ENCODE measurements at regions not wholly inside any gene's neighbourhood (a gene's known extent, or its start where the extent isn't known, plus 50 kb on each side); places are given as distances from the start of the nearest gene placed in this dataset.

DNA sequence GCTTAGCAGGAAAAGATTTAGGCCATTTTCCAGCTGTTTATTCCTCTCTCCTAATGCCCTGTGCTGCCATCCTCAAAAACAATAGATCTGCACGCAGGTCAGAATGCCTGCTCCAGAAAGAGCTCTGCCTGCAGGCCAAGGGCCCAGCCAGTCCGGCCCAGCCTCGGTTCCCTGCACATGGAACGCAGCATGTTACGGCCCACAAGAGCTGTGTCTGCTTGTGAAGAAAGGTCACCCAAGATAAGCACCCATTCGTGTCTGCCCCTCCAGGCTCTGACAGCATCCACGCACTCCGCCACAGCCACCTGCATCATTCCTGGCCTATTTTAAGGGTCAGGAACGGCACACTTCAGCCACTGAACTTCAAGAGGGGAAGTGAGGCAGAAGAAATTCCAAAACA is 152.2 kb downstream of the SPATA19 start:
- no peaks in the 10 kb centered on the region for H3K4me1 ChIP-seq (ENCODE audit: control insufficient read depth, low read depth, low read length)
- no peaks in the 10 kb centered on the region for H3K36me3 ChIP-seq (ENCODE audit: control insufficient read depth, low read depth, low read length)
- H3K4me3 ChIP-seq (ENCODE audit: low read length) = no peak overlapping the region
- no peak overlapping the region for H3K9ac ChIP-seq (ENCODE audit: low read length)
- no peaks in the 10 kb centered on the region for H3K27me3 ChIP-seq (ENCODE audit: control insufficient read depth, insufficient read depth, low read length)
- no peaks in the 10 kb centered on the region for H3K9me3 ChIP-seq (ENCODE audit: control insufficient read depth, low read depth, low read length)
- no peak overlapping the region for H3K27ac ChIP-seq (ENCODE audit: low read length)

DNA sequence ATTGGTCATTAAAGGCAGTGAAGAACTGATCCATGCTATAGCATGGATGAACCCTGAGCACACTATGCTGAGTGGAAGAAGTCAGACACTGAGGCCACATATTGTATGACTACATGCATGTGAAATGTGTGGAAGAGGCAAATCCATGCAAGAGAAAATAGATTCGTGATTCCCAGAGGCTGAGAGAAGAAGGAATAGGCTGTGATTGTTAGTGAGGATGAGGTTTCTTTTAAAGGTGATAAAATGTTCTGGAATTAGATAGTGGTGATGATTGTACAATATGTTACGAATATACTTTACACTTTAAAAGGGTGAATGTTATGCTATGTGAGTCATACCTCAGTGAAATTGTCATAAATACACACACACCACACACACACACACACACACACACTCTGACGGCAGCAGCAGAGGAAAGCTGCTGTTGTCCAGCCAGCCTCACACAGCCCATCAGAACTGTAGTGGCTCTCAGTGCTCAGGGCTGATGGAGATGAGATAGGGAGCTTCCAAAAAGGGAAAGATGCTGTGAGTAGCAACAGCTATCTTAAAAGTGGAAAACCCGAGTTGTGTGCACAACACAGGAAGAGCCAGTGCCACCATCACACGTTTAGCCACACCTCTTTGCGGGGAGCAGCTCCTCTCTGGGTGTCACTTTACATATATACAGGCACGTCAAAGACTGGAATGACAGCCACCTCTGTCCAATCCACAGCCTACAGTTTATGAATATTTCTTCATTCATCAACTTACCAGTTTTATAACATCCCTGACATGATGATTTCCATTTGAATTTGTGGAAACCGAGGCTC is 153.0 kb downstream of the SPATA19 start:
- no peak overlapping the region for H3K27ac ChIP-seq (ENCODE audit: low read length)
- H3K4me1 ChIP-seq (ENCODE audit: control insufficient read depth, low read depth, low read length) = no peaks in the 10 kb centered on the region
- no peak overlapping the region for H3K4me3 ChIP-seq (ENCODE audit: low read length)
- no peak overlapping the region for H3K9ac ChIP-seq (ENCODE audit: low read length)
- H3K9me3 ChIP-seq (ENCODE audit: control insufficient read depth, low read depth, low read length) = no peaks in the 10 kb centered on the region
- H3K27me3 ChIP-seq (ENCODE audit: control insufficient read depth, insufficient read depth, low read length) = no peaks in the 10 kb centered on the region
- no peaks in the 10 kb centered on the region for H3K36me3 ChIP-seq (ENCODE audit: control insufficient read depth, low read depth, low read length)

DNA sequence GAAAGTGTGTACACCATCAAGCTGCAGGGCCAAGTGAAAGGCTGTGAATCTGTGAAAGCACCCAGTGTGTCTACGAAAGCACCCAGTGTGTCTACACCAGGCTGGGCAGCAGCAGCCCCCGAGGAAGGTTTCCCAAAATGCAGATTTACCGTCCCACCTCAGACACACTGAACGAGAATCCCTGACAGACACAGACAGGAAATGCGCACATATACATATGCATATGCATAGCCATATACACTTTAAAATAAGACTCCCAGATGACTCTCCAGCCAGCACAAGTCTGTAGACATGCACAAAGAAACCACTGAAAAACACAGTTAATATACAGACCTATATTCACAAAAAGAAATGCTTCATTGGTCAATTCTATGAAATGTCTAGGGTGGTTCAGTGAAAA is 155.5 kb upstream of the OPCML start:
- no peaks in the 10 kb centered on the region for H3K27me3 ChIP-seq (ENCODE audit: control insufficient read depth, insufficient read depth, low read length)
- no peak overlapping the region for H3K9ac ChIP-seq (ENCODE audit: low read length)
- no peak overlapping the region for H3K4me3 ChIP-seq (ENCODE audit: low read length)
- no peak overlapping the region for H3K27ac ChIP-seq (ENCODE audit: low read length)
- H3K4me1 ChIP-seq (ENCODE audit: control insufficient read depth, low read depth, low read length) = no peaks in the 10 kb centered on the region
- no peaks in the 10 kb centered on the region for H3K9me3 ChIP-seq (ENCODE audit: control insufficient read depth, low read depth, low read length)
- H3K36me3 ChIP-seq (ENCODE audit: control insufficient read depth, low read depth, low read length) = no peaks in the 10 kb centered on the region

DNA sequence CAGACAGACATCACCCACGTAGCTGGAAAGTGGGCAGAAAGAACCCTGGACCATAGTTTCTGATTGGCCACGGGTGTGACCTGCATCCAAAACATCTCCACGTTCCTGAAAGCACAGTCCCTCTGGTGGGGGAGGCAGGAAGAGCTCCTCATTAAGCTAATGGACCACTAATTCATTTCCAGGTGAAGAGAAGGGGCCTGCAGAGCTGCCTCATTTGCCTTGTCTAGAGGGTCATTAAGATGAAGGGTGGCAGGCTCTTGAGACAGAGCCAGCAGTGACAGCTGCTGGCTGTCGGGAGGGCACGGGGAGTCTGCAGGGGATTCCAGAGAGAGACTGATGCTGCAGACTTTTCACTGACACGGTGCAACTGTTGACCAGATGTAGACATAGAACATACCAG is 149.6 kb upstream of the OPCML start:
- H3K4me1 ChIP-seq (ENCODE audit: control insufficient read depth, low read depth, low read length) = peaks cover 3% of the 10 kb centered on the region
- no peaks in the 10 kb centered on the region for H3K27me3 ChIP-seq (ENCODE audit: control insufficient read depth, insufficient read depth, low read length)
- H3K27ac ChIP-seq (ENCODE audit: low read length) = no peak overlapping the region
- H3K9me3 ChIP-seq (ENCODE audit: control insufficient read depth, low read depth, low read length) = no peaks in the 10 kb centered on the region
- H3K9ac ChIP-seq (ENCODE audit: low read length) = no peak overlapping the region
- H3K36me3 ChIP-seq (ENCODE audit: control insufficient read depth, low read depth, low read length) = no peaks in the 10 kb centered on the region
- H3K4me3 ChIP-seq (ENCODE audit: low read length) = no peak overlapping the region

DNA sequence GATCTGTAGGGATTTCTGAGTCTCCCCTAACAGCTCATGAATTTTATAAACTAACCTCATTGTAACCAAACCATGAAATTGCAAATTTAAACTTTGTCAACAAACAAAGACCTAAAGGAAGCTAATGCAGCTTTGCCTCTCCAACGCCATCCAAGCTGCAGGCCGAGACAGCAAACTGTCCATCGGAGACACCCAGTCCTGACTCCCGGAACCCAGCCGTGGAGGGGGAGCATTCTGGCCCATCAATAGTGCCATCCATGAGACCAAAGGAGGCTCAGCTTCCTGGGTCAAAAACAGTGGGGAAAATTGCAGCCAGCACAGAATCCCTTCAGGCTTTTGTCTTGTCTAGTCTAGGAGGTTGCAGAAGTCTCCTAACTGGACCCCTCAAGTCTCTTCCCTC is 147.6 kb upstream of the OPCML start:
- Histone ChIP-seq H3K27ac (ENCODE audit: low read length) (no peak overlapping the region), H3K9me3 (ENCODE audit: control insufficient read depth, low read depth, low read length) (no peaks in the 10 kb centered on the region), H3K9ac (ENCODE audit: low read length) (no peak overlapping the region), H3K4me1 (ENCODE audit: control insufficient read depth, low read depth, low read length) (peaks cover 3% of the 10 kb centered on the region), H3K27me3 (ENCODE audit: control insufficient read depth, insufficient read depth, low read length) (no peaks in the 10 kb centered on the region), H3K4me3 (ENCODE audit: low read length) (no peak overlapping the region), H3K36me3 (ENCODE audit: control insufficient read depth, low read depth, low read length) (no peaks in the 10 kb centered on the region)

GRCh38 chr11:133678191-133678590 is 145.9 kb upstream of the OPCML start:
- Histone ChIP-seq H3K27ac (ENCODE audit: low read length) (no peak overlapping the region), H3K4me1 (ENCODE audit: control insufficient read depth, low read depth, low read length) (peaks cover 3% of the 10 kb centered on the region), H3K9me3 (ENCODE audit: control insufficient read depth, low read depth, low read length) (no peaks in the 10 kb centered on the region), H3K27me3 (ENCODE audit: control insufficient read depth, insufficient read depth, low read length) (no peaks in the 10 kb centered on the region), H3K36me3 (ENCODE audit: control insufficient read depth, low read depth, low read length) (no peaks in the 10 kb centered on the region), H3K4me3 (ENCODE audit: low read length) (no peak overlapping the region), H3K9ac (ENCODE audit: low read length) (no peak overlapping the region)

- H3K9ac ChIP-seq (ENCODE audit: low read length) = no peak overlapping the region
- peaks cover 3% of the 10 kb centered on the region for H3K4me1 ChIP-seq (ENCODE audit: control insufficient read depth, low read depth, low read length)
- H3K4me3 ChIP-seq (ENCODE audit: low read length) = no peak overlapping the region
- no peaks in the 10 kb centered on the region for H3K36me3 ChIP-seq (ENCODE audit: control insufficient read depth, low read depth, low read length)
- H3K9me3 ChIP-seq (ENCODE audit: control insufficient read depth, low read depth, low read length) = no peaks in the 10 kb centered on the region
- H3K27ac ChIP-seq (ENCODE audit: low read length) = no peak overlapping the region
- no peaks in the 10 kb centered on the region for H3K27me3 ChIP-seq (ENCODE audit: control insufficient read depth, insufficient read depth, low read length)
Observed at GRCh38 chr11:133677387-133677786, 145.1 kb upstream of the OPCML start.

DNA sequence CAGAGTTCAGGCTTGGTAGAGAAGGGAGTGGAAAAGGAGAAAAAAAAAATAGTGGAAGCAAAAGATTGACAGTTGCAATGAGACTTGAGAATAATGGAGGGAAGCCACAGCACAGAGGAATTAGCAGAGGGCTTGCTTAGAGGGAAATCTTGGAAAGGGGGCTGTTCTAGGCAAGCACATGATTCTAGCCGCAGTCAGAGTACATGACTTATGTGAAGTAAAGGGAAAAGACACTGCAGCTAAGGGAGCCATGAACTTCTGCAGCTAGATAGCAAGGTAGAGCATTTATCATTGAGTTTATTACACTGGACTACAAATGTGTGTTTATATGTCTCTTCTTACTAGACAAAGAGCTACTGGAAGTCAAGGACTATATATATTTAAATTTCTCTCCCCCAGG is 144.0 kb upstream of the OPCML start:
- Histone ChIP-seq H3K4me1 (ENCODE audit: control insufficient read depth, low read depth, low read length) (no peaks in the 10 kb centered on the region), H3K36me3 (ENCODE audit: control insufficient read depth, low read depth, low read length) (no peaks in the 10 kb centered on the region), H3K9me3 (ENCODE audit: control insufficient read depth, low read depth, low read length) (no peaks in the 10 kb centered on the region), H3K9ac (ENCODE audit: low read length) (no peak overlapping the region), H3K27me3 (ENCODE audit: control insufficient read depth, insufficient read depth, low read length) (no peaks in the 10 kb centered on the region), H3K4me3 (ENCODE audit: low read length) (no peak overlapping the region), H3K27ac (ENCODE audit: low read length) (no peak overlapping the region)

- H3K9me3 ChIP-seq (ENCODE audit: control insufficient read depth, low read depth, low read length) = no peaks in the 10 kb centered on the region
- no peaks in the 10 kb centered on the region for H3K27me3 ChIP-seq (ENCODE audit: control insufficient read depth, insufficient read depth, low read length)
- H3K4me3 ChIP-seq (ENCODE audit: low read length) = no peak overlapping the region
- no peaks in the 10 kb centered on the region for H3K36me3 ChIP-seq (ENCODE audit: control insufficient read depth, low read depth, low read length)
- no peak overlapping the region for H3K27ac ChIP-seq (ENCODE audit: low read length)
- peaks cover 8% of the 10 kb centered on the region for H3K4me1 ChIP-seq (ENCODE audit: control insufficient read depth, low read depth, low read length)
- no peak overlapping the region for H3K9ac ChIP-seq (ENCODE audit: low read length)
Observed at GRCh38 chr11:133669371-133670053, 137.2 kb upstream of the OPCML start.

DNA sequence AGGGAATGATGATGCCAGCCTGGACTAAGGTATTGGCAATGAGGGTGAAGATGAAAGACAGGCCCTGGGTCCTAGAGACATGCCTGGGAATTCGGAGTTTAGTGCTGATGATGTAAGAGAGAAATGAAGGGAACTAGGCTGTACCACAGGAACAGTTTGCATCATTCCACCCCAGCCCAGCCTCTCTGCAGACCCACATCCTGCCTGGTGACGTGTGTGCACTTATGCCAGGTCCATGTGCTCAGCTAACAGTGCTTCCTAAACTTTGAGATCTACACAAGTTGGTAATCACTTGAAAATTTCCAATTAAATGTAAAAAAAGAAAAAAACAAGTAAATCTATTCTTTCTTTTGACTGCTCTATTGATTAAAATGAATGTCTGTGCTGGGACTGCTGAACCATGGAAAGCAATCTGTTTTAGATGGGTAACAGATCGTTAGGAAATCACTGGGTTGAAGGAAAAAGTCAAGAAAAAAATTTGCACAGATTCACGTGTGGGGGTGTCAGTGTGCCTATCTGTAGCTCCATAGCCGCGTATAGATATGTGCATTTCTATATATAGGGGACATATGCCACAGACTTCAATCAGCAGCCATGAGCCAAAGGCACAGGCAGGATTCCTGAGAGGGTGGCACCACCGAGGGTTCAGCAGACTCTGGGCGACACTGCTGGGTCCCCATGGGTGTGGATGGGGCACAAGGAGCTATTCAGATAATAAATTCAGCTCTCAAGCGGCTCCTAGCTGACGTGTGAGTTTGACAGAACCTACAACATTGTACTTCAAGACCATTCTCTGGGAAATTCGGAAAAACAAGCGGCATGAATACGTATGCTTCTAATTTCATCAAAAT is 131.1 kb upstream of the OPCML start:
- no peaks in the 10 kb centered on the region for H3K27me3 ChIP-seq (ENCODE audit: control insufficient read depth, insufficient read depth, low read length)
- H3K9ac ChIP-seq (ENCODE audit: low read length) = no peak overlapping the region
- peaks cover 22% of the 10 kb centered on the region for H3K4me1 ChIP-seq (ENCODE audit: control insufficient read depth, low read depth, low read length)
- H3K4me3 ChIP-seq (ENCODE audit: low read length) = no peak overlapping the region
- H3K9me3 ChIP-seq (ENCODE audit: control insufficient read depth, low read depth, low read length) = no peaks in the 10 kb centered on the region
- H3K36me3 ChIP-seq (ENCODE audit: control insufficient read depth, low read depth, low read length) = no peaks in the 10 kb centered on the region
- H3K27ac ChIP-seq (ENCODE audit: low read length) = no peak overlapping the region

DNA sequence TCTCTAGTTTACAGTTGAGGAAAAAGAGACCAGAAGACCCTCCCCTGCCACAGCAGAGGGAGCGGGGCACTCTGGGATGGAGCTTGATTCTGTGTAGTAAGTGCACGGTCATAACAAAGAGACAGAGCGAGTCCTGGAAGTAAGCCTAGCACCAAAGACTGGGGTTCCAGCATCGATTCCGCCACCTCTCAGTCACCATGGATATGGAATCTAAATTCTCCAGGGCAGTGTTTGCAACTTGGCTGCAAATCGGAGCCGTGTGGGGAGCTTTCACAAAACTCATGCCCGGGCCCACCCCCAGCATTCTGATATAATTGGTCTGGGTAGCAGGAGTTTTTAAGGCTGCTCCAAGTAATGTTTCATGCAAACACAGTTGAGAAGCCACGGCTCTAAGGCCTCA is 129.5 kb upstream of the OPCML start:
- Histone ChIP-seq H3K27me3 (ENCODE audit: control insufficient read depth, insufficient read depth, low read length) (no peaks in the 10 kb centered on the region), H3K9ac (ENCODE audit: low read length) (no peak overlapping the region), H3K36me3 (ENCODE audit: control insufficient read depth, low read depth, low read length) (no peaks in the 10 kb centered on the region), H3K4me3 (ENCODE audit: low read length) (no peak overlapping the region), H3K27ac (ENCODE audit: low read length) (no peak overlapping the region), H3K4me1 (ENCODE audit: control insufficient read depth, low read depth, low read length) (peaks cover 22% of the 10 kb centered on the region), H3K9me3 (ENCODE audit: control insufficient read depth, low read depth, low read length) (no peaks in the 10 kb centered on the region)
